Immature natural killer cell (primary cell): ENCODE measurements at regions not wholly inside any gene's neighbourhood (a gene's known extent, or its start where the extent isn't known, plus 50 kb on each side); places are given as distances from the start of the nearest gene placed in this dataset.

ENCODE experiments used
- DNase-seq, 3 donors: peaks; one replicate each; pipeline ENCODE4 v3.0.0; 2022; ENCODE audit warnings: mixed read lengths in 1 of 3
- H3K27ac Mint-ChIP-seq, 6 donors: one replicate each; pipeline ENCODE4 v1.8.0; 2020; ENCODE audit warnings: mixed read lengths in 6 of 6, mild to moderate bottlenecking in 5 of 6, inconsistent platforms in 4 of 6, moderate library complexity in 3 of 6
- H3K27me3 Mint-ChIP-seq, 3 donors: one replicate each; pipeline ENCODE4 v1.8.0; 2020 to 2021; ENCODE audit warnings: low read depth in 3 of 3, mild to moderate bottlenecking in 3 of 3, mixed read lengths in 3 of 3, moderate library complexity in 3 of 3, inconsistent platforms in 1 of 3
- H3K36me3 Mint-ChIP-seq, 3 donors: one replicate each; pipeline ENCODE4 v1.8.0; 2020; ENCODE audit warnings: mixed read lengths in 3 of 3, inconsistent platforms in 2 of 3, mild to moderate bottlenecking in 2 of 3
- H3K4me1 Mint-ChIP-seq, 2 donors: one replicate each; pipeline ENCODE4 v1.8.0; 2020; ENCODE audit warnings: inconsistent platforms in 2 of 2, mild to moderate bottlenecking in 2 of 2, mixed read lengths in 2 of 2, moderate library complexity in 1 of 2
- H3K4me3 Mint-ChIP-seq, 5 donors: one replicate each; pipeline ENCODE4 v1.8.0; 2020; ENCODE audit warnings: mild to moderate bottlenecking in 5 of 5, mixed read lengths in 5 of 5, inconsistent platforms in 3 of 5, moderate library complexity in 3 of 5
- H3K9me3 Mint-ChIP-seq, 6 donors: one replicate each; pipeline ENCODE4 v1.8.0; 2020; ENCODE audit warnings: mild to moderate bottlenecking in 6 of 6, mixed read lengths in 6 of 6, inconsistent platforms in 4 of 6, moderate library complexity in 3 of 6

DNA sequence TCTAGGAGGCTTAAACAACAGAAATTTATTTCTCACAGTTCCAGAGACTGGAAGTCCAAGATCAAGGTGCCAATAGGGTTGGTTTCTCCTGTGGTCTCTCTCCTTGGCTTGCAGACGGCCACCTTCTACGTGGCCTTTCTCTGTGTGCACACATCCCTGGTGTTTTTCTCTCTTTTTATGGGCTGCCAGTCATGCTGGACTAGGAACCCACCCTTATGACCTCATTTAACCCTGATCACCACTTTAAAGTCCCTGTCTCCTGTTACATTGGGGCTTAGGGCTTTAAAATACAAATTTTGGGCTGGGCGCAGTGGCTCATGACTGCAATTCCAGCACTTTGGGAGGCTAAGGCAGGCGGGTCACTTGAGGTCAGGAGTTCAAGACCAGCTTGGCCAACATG is 157.1 kb downstream of the TLE1 start:
- Mint-ChIP-seq H3K4me1 (no peaks in the 10 kb centered on the region), H3K4me3 (no peak overlapping the region), H3K36me3 (no peaks in the 10 kb centered on the region), H3K9me3 (no peaks in the 10 kb centered on the region), H3K27me3 (peaks cover 0 to 12% (median 1%) of the 10 kb centered on the region in 3 donors), H3K27ac (no peak overlapping the region)
- no peak for DNase-seq

DNA sequence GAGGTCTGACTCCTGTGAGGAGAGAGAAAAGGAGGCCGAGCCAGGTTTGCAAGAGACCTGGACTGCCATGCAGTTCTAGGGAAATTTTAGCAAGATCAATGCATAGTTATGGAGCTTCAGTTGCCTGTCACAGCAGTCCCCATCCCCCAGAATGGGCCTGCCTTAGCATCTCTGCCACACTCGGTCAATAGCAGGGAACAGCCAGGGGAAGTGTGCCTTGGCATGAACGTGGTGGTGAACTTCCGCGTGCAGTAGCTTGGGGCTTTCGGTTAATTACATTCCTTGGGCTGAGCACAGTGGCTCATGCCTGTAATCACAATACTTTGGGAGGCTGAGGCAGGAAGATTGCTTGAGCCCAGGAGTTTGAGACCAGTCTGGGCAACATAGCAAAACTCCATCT is 157.8 kb downstream of the TLE1 start:
- Mint-ChIP-seq H3K36me3 (no peaks in the 10 kb centered on the region), H3K27me3 (peaks cover 0 to 16% (median 0%) of the 10 kb centered on the region in 3 donors), H3K4me3 (no peak overlapping the region)

DNA sequence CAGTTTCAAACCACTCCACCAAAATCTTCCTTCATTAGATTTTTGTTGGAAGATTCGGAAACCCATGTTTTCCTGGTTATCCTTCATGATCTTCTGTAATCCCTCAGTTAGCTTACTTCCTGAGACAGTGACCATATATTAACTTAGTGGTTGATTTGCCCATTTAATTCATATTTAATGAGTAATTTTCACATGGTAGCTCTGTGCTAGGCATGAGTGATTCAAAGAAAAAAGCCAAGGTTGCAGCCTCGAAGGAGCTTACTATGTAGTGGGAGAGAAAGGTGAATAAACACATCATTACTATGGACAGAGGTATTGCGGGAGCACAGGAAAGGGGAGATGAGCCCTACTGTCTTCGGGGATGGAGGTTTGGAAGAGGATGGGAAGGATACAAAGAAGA is 158.5 kb downstream of the TLE1 start:
- H3K27me3 Mint-ChIP-seq = peaks cover 0 to 21% (median 0%) of the 10 kb centered on the region in 3 donors

More for the DNA sequence above, 157.8 kb downstream of the TLE1 start:
- no peak for DNase-seq
- no peak overlapping the region for H3K27ac Mint-ChIP-seq
- H3K9me3 Mint-ChIP-seq = no peaks in the 10 kb centered on the region
- H3K4me1 Mint-ChIP-seq = no peaks in the 10 kb centered on the region

DNA sequence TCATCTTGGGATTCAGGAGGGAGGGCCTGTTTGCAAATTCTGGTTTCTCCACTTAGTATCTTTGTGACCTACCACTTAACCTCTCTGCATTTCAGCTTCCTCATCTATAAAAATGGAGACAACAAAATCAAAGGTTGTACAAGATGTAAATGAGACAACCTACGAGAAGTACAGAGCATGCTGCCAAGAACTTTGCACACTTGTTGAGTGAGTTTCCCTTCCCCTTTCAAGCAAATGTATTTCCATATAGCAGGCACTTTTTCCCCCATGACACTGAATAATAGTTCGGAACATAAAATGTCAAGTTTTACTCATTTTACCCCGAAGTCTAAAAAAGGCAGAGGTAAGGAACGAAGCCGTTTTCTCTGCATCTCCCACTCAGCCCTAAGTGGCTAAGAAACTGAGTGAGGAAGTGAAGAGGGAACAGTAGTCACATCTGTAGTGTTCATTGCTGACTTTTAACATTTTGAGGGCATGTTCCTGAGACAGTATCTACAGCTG is 159.0 kb downstream of the TLE1 start:
- peaks cover 0 to 22% (median 0%) of the 10 kb centered on the region in 3 donors for H3K27me3 Mint-ChIP-seq
- no peak for DNase-seq
- no peak overlapping the region for H3K27ac Mint-ChIP-seq
- H3K4me1 Mint-ChIP-seq = no peaks in the 10 kb centered on the region
- no peaks in the 10 kb centered on the region for H3K36me3 Mint-ChIP-seq
- no peak overlapping the region for H3K4me3 Mint-ChIP-seq
- H3K9me3 Mint-ChIP-seq = no peaks in the 10 kb centered on the region

More for the DNA sequence above, 158.5 kb downstream of the TLE1 start:
- no peaks in the 10 kb centered on the region for H3K9me3 Mint-ChIP-seq
- H3K4me1 Mint-ChIP-seq = no peaks in the 10 kb centered on the region
- H3K36me3 Mint-ChIP-seq = no peaks in the 10 kb centered on the region
- no peak for DNase-seq
- no peak overlapping the region for H3K27ac Mint-ChIP-seq
- H3K4me3 Mint-ChIP-seq = no peak overlapping the region

DNA sequence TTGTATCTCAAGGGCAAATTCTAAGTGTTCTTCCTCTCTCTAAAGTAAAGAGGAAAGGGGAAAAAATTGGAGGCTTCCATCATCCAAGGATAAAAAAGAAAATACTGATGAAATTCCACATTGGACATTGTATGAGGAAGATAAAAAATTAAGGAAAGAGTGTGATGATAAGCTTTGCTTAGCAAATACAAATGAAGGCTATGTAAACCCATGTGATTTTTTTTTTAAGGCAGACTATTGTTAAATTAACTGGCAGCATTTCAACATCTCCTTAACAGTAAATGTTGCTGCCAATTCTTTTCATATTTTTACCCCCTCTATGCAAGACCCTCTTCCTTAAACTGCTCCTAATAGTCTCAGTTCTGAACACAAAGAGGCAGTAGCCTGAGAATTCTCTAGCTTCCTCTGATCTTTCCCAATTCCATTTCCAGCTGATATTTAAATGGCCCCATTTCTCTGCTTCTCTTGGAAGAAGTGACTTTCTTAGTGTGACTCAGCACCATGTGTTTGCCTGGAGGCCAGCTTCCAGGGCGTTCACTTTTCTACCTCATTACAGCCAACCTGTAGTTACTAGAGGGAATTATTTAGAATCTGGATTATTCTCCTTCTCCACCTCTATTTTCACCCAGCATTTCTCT is 159.7 kb downstream of the TLE1 start:
- Mint-ChIP-seq H3K27me3 (peaks cover 0 to 22% (median 0%) of the 10 kb centered on the region in 3 donors), H3K4me1 (no peaks in the 10 kb centered on the region), H3K4me3 (no peak overlapping the region), H3K36me3 (no peaks in the 10 kb centered on the region), H3K27ac (no peak overlapping the region), H3K9me3 (no peaks in the 10 kb centered on the region)
- DNase-seq = no peak

DNA sequence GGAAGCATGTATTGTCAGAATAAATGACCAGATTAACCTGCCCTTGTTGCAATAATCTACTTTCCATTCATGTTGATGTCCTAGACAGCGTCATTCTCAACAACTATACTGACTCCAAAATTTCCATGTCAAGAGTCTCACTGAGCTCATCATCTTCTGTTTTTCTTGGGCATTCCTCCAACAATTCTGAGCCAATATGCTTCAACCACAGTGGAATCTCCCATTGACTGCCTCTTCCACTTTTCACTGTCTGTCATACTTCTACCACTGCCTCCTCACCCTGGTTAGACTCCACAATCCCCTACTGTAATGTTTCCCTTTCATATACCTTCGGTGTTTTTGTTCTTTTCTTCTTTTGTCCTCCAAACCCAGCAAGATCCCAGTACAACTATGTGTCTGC is 162.8 kb downstream of the TLE1 start:
- Mint-ChIP-seq H3K4me3 (no peak overlapping the region), H3K36me3 (no peaks in the 10 kb centered on the region), H3K9me3 (no peaks in the 10 kb centered on the region), H3K27ac (no peak overlapping the region), H3K27me3 (peaks cover 0 to 29% (median 0%) of the 10 kb centered on the region in 3 donors), H3K4me1 (peaks cover 6 to 9% of the 10 kb centered on the region in 2 donors)
- no peak for DNase-seq

DNA sequence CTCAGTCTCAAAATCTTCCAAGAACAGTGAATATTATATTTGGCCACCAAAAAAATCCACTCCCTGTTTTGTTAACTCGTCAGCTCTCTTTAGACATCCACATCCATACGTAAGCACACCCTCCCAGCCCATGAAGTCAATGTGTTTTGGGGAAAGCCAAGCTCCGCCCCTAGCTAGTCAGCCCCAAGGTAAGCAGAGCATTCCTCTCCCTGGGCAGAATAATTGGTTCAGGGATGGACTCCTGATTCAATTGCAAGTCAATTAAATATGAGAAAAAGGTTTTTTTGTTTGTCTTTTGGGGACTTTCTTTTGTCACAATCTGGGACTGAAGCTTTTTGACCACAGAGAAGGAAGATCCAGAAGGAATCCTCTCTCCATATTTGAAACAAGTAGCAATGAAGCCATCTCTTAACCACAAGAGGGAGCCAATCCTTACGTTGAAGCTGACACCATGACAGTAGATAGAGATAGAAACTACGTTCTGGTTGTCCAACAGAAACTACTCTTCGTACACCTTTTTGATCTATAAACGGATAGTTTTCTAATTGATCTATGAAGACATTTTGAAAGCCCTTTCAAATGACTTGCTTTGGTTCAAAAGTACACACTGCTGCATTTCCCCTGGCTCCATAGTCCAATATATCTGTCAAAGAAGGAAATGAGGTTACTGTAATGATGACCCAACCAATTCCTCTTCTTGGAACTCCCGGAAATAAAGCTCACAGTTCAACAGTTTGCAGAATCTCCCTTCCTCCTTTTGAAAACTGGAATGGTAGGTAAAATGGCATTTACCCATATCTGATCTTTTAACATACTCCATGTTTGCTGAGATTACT is 166.4 kb downstream of the TLE1 start:
- Mint-ChIP-seq H3K4me1 (peaks cover 6 to 9% of the 10 kb centered on the region in 2 donors), H3K27me3 (peaks cover 0 to 20% (median 0%) of the 10 kb centered on the region in 3 donors), H3K36me3 (no peaks in the 10 kb centered on the region), H3K27ac (no peak overlapping the region), H3K9me3 (no peaks in the 10 kb centered on the region), H3K4me3 (peak overlapping the region in 4 of 5 donors; percentile 58 to 68 (median 62))
- DNase-seq = peak; percentile 45 to 54 (median 48)

DNA sequence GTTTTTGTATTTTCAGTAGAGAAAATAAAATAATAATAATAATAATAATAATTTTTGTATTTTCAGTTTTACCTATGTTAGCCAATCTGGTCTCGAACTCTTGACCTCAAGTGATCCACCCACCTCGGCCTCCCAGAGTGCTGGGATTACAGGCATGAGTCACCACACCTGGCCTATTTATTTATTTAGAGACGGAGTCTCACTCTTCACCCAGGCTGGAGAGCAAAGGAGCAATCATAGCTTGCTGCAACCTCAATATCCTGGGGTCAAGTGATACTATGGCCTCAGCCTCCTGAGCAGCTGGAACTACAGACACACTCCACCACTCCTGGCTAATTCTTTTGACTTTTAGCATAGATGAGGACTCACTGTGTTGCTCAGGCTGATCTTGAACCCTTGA is 167.5 kb downstream of the TLE1 start:
- Mint-ChIP-seq H3K36me3 (no peaks in the 10 kb centered on the region), H3K27me3 (peaks cover 0 to 20% (median 0%) of the 10 kb centered on the region in 3 donors), H3K4me1 (peaks cover 6 to 9% of the 10 kb centered on the region in 2 donors), H3K9me3 (no peaks in the 10 kb centered on the region), H3K4me3 (no peak overlapping the region), H3K27ac (no peak overlapping the region)
- DNase-seq = no peak

DNA sequence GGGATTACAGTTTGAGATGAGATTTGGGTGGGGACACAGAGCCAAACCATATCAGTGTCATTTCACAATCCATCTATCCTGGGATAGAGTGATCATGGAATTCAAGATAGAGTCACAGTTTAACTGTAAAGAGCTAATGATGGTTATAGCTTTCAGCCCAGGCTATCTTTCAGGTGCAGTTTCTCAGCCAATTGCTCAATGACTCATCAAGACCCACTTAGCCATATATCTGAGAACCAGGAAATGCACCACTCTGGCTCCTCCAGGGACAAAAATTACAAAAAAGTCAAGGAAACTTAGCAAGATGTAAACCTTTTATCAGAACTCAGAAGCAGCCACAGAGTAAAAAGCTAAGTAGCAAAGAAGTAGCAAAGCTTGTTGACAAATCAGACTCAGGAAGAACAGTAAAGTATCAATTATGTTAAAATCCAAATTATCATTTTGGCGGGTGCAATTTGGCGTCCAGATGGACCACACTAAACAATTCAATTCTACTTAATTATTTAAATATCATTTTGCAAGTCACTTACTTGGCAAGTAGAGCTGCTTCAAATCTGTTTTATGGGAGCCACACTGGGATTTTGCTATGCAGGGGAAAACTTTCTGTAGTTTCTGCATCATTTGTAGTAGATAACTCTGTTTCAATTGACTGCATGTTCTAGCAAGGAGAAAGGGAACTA is 169.4 kb downstream of the TLE1 start:
- no peak overlapping the region for H3K27ac Mint-ChIP-seq
- H3K4me3 Mint-ChIP-seq = no peak overlapping the region
- H3K36me3 Mint-ChIP-seq = no peaks in the 10 kb centered on the region
- no peak for DNase-seq
- peaks cover 6 to 9% of the 10 kb centered on the region in 2 donors for H3K4me1 Mint-ChIP-seq
- peaks cover 0 to 11% (median 2%) of the 10 kb centered on the region in 3 donors for H3K27me3 Mint-ChIP-seq
- no peaks in the 10 kb centered on the region for H3K9me3 Mint-ChIP-seq

DNA sequence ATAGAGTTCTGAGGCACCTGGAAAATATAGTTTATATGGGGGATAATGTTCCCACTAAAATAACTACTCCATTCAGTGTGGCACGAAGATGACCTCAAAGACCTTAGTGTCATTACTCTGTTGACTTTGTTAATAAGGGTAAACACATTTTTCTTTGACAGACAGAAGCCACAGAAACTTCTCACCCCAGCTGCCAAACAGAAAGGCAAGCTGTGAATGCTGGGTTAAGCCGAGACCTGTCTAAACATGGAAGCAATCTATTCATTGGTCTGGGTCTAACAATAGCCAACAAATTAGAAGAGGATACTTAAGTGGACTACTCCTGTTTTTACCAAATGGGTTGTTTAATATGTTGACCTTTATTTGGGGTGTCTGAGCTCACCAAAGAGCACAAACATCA is 171.4 kb downstream of the TLE1 start:
- Mint-ChIP-seq H3K27ac (no peak overlapping the region), H3K4me1 (peaks cover 2 to 4% of the 10 kb centered on the region in 2 donors), H3K4me3 (no peak overlapping the region)

DNA sequence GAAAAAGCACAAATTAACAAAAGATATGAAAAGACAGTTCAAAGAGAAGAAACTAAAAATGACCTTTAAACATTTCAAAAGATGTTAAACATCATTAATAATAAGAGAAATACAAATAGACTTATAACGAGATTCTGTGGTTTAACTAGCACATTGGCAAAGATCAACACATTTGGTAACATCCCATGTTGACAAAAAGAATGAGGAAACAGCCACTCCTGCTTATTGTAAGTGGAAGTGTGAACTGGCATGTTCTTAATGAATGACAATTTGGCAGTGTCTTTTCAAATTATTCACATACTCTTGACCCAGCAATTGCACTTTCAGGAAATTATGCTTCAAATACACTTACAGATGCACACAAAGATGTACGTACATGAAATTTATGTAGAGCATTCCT is 176.3 kb downstream of the TLE1 start:
- H3K27ac Mint-ChIP-seq = no peak overlapping the region
- no peaks in the 10 kb centered on the region for H3K36me3 Mint-ChIP-seq
- peaks cover 6 to 10% of the 10 kb centered on the region in 2 donors for H3K4me1 Mint-ChIP-seq
- no peak overlapping the region for H3K4me3 Mint-ChIP-seq
- H3K27me3 Mint-ChIP-seq = peaks cover 4 to 5% (median 5%) of the 10 kb centered on the region in 3 donors
- DNase-seq = no peak
- peaks cover 0 to 3% (median 0%) of the 10 kb centered on the region in 6 donors for H3K9me3 Mint-ChIP-seq

More for the DNA sequence above, 171.4 kb downstream of the TLE1 start:
- Mint-ChIP-seq H3K36me3 (no peaks in the 10 kb centered on the region), H3K9me3 (no peaks in the 10 kb centered on the region), H3K27me3 (peaks cover 0 to 6% (median 2%) of the 10 kb centered on the region in 3 donors)
- no peak for DNase-seq

DNA sequence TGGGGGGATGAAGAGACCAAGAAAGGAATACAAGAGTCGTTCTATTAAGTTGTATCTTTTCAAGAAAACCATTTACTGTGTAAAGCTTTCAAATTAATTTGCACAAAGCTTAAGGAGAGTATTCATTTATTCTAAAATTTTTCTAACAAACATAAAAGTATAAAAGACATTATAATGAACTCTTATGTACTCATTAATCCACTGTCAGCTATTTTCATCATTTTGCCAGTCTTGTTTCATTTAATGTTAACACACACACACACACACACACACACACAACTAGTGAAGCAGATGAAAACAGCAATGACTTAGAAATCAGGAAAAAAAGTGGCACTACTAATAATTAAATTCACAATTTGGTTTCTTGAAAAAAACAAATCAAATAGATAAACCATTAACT is 176.7 kb downstream of the TLE1 start:
- no peak for DNase-seq
- H3K27ac Mint-ChIP-seq = no peak overlapping the region
- peaks cover 4 to 5% (median 5%) of the 10 kb centered on the region in 3 donors for H3K27me3 Mint-ChIP-seq
- no peaks in the 10 kb centered on the region for H3K36me3 Mint-ChIP-seq
- peaks cover 6 to 11% of the 10 kb centered on the region in 2 donors for H3K4me1 Mint-ChIP-seq
- no peak overlapping the region for H3K4me3 Mint-ChIP-seq
- peaks cover 0 to 3% (median 0%) of the 10 kb centered on the region in 6 donors for H3K9me3 Mint-ChIP-seq

DNA sequence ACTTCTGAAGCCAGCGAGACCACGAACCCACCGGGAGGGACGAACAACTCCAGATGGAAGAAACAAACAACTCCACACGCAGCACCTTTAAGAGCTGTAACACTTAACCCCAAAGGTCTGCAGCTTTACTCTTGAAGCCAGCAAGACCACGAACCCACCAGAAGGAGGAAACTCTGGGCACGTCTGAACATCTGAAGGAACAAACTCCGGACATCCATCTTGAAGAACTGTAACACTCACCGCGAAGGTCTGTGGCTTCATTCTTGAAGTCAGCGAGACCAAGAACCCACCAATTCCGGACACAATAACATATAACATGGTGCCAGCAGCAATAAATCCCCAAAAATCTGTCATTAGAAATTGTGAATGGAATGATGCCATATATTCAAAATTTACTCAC is 180.9 kb downstream of the TLE1 start:
- peak overlapping the region; percentile 14 to 62 (median 41) for H3K4me3 Mint-ChIP-seq
- peaks cover 6 to 11% of the 10 kb centered on the region in 2 donors for H3K4me1 Mint-ChIP-seq
- H3K27me3 Mint-ChIP-seq = peaks cover 3 to 8% (median 5%) of the 10 kb centered on the region in 3 donors
- no peaks in the 10 kb centered on the region for H3K36me3 Mint-ChIP-seq
- peaks cover 0 to 3% (median 0%) of the 10 kb centered on the region in 6 donors for H3K9me3 Mint-ChIP-seq
- no peak overlapping the region for H3K27ac Mint-ChIP-seq
- peak in 1 of 3 donors; percentile 1 for DNase-seq
